Ovary (tissue), 7 donors: ENCODE measurements at regions not wholly inside any gene's neighbourhood (a gene's known extent, or its start where the extent isn't known, plus 50 kb on each side); places are given as distances from the start of the nearest gene placed in this dataset.
"Not testable (repeated sequence)": the region's sequence is repeated elsewhere in the genome, so short reads cannot be mapped to it uniquely, and the experiment has no call there.

Source experiments
- DNase-seq, 5 donors: peaks; one replicate each; pipeline ENCODE4 v3.0.0-alpha.2; 2019 to 2020
- H3K27ac ChIP-seq, 2 donors: fragments of 200-600 bp; one replicate each; pipeline versions ENCODE4 v1.5.1 to v1.8.0; 2019 to 2022
- H3K27me3 ChIP-seq: fragments of 200-600 bp; one replicate; pipeline ENCODE4 v1.8.0; 2022
- H3K36me3 ChIP-seq: fragments of 200-600 bp; sonication (generic); one replicate; pipeline ENCODE4 v1.5.1; 2019
- H3K4me1 ChIP-seq: one replicate; pipeline ENCODE4 v1.8.1; 2013; ENCODE audit warnings: mild to moderate bottlenecking, moderate library complexity; ENCODE audit not compliant: insufficient read depth
- H3K4me3 ChIP-seq: fragments of 200-600 bp; sonication (generic); one replicate; pipeline ENCODE4 v1.5.1; 2017
- H3K9me3 ChIP-seq, 2 donors: fragments of 200-600 bp in 1 of 2; sonication (generic) in 1 of 2; one replicate each; pipeline versions ENCODE4 v1.5.1 to v1.8.1; 2013 to 2019; ENCODE audit warnings: mild to moderate bottlenecking in 1 of 2, moderate library complexity in 1 of 2
- EP300 ChIP-seq: sonication (generic); formaldehyde crosslinking; IDR thresholded peaks from one replicate; pipeline ENCODE4 v1.6.1; 2017; ENCODE audit warnings: antibody characterized with exemption
- POLR2A ChIP-seq: fragments of 450-650 bp; IDR thresholded peaks from one replicate; pipeline ENCODE4 v1.6.1; 2017; ENCODE audit warnings: antibody characterized with exemption, mild to moderate bottlenecking, moderate library complexity
- WGBS, 3 donors: extraction: QIAGEN DNeasy Blood & Tissue Kit in 1 of 3; methylation state at CpG; one replicate each; pipeline versions ENCODE4 v1.1.5 to v1.1.7; 2013 to 2017; 5-methylcytosine and 5-hydroxymethylcytosine counted together
- intact Hi-C, 4 donors: fragments of 100-400 bp; cut with DNase I; formaldehyde crosslinking; loops; one replicate each; pipeline versions ENCODE4 v1.11.0 to v1.15.1; 2022 to 2023
- TF ChIP-seq, protein P1 (sequence below), 3 donors: fragments of 450-650 bp in 2 of 3; fragments of 200-600 bp in 1 of 3; IDR thresholded peaks; one replicate each; pipeline versions ENCODE4 v1.5.1 to v1.8.0; 2016 to 2022; ENCODE audit warnings: antibody characterized with exemption in 3 of 3, mild to moderate bottlenecking in 1 of 3
- donor health status: DM: no; HTN: no; CAD: no; lungs with moderate emphysema.
- donor health status: DM: no; HTN: no; CAD: no.
- donor health status: Bipolar disorder and iron deficiency.
- donor health status: DM: no; HTN: no; CAD: no.
- donor health status: DM: yes; HTN: yes; CAD: no.

DNA sequence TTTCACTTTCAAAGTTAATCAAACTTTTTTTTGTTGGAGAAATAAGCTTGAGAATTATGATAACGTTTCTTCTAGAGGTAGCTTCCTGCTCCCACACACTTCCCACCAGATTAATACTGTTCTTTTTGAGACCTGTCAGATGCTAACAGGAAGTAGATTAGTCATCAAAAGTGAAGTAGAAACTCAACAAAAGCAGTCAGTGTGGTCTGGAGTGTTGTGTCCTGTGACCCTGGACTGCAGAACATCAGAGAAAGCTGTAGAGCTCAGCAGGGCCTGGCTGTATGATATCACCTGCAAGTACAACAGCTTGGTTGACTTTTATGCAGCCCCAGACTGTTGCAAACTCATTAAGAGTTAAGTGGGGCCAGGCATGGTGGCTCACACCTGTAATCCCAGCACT is 495.7 kb upstream of the CYLC2 start:
- 6 to 31% (median 18%) methylated on average over 1 of the region's 1 CpG for WGBS, 3 donors
- Histone ChIP-seq H3K4me1 (no peaks in the 10 kb centered on the region), H3K27me3 (no peaks in the 10 kb centered on the region), H3K36me3 (no peaks in the 10 kb centered on the region), H3K4me3 (no peak overlapping the region), H3K27ac (no peak overlapping the region), H3K9me3 (peaks cover 0 to 4% of the 10 kb centered on the region in 2 donors)
- intact Hi-C loops: no loop called here
- TF ChIP-seq, protein P1, sequence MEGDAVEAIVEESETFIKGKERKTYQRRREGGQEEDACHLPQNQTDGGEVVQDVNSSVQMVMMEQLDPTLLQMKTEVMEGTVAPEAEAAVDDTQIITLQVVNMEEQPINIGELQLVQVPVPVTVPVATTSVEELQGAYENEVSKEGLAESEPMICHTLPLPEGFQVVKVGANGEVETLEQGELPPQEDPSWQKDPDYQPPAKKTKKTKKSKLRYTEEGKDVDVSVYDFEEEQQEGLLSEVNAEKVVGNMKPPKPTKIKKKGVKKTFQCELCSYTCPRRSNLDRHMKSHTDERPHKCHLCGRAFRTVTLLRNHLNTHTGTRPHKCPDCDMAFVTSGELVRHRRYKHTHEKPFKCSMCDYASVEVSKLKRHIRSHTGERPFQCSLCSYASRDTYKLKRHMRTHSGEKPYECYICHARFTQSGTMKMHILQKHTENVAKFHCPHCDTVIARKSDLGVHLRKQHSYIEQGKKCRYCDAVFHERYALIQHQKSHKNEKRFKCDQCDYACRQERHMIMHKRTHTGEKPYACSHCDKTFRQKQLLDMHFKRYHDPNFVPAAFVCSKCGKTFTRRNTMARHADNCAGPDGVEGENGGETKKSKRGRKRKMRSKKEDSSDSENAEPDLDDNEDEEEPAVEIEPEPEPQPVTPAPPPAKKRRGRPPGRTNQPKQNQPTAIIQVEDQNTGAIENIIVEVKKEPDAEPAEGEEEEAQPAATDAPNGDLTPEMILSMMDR (IDR thresholded peaks at IDR 0.05): no peak
- TF ChIP-seq POLR2A: no peak
- TF ChIP-seq EP300: no peak
- no peak for DNase-seq

DNA sequence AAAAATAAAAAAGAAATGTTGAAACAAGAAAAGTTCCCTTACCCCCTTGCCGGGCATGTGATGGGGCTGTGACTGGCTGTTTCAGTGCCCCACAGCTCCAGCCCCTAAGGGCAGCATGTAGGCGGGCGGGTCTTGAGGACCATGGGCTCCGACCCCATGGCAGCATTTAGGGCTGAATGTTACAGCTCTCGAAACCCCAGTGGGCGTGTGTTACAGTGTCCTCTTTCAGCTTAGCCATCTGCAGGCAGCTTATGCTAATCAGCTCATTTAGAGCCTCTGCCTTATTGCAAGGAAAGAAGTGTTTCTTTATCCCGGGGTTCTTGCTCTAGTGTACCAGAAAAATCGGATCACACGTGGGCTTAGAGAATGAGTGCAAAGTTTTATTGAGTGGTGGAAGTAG is 497.4 kb upstream of the CYLC2 start:
- Histone ChIP-seq H3K9me3 (peaks cover 0 to 4% of the 10 kb centered on the region in 2 donors), H3K36me3 (no peaks in the 10 kb centered on the region), H3K4me3 (no peak overlapping the region), H3K27ac (no peak overlapping the region), H3K4me1 (no peaks in the 10 kb centered on the region), H3K27me3 (no peaks in the 10 kb centered on the region)
- 84 to 90% (median 86%) methylated on average over 9 of the region's 9 CpGs for WGBS, 3 donors
- no peak for TF ChIP-seq POLR2A
- no peak for TF ChIP-seq EP300
- TF ChIP-seq, protein P1 (IDR thresholded peaks at IDR 0.05): no peak
- intact Hi-C loops: no loop called here
- no peak for DNase-seq

DNA sequence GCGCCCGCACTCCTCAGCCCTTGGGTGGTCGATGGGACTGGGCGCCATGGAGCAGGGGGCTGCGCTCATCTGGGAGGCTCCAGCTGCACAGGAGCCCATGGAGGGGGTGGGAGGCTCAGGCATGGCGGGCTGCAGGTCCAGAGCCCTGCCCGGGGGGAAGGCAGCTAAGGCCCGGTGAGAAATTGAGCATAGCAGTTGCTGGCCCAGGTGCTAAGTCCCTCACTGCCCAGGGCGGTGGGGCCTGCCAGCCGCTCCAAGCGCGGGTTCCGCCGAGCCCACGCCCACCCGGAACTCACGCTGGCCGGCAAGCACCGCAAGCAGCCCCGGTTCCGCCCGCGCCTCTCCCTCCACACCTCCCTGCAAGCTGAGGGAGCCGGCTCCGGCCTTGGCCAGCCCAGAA is 508.2 kb upstream of the CYLC2 start:
- intact Hi-C loops, DNase-seq, H3K27me3 ChIP-seq, H3K27ac ChIP-seq, H3K4me3 ChIP-seq, H3K9me3 ChIP-seq, H3K4me1 ChIP-seq, H3K36me3 ChIP-seq: not testable (repeated sequence)
- 94 to 96% (median 95%) methylated on average over 25 of the region's 25 CpGs for WGBS, 3 donors

DNA sequence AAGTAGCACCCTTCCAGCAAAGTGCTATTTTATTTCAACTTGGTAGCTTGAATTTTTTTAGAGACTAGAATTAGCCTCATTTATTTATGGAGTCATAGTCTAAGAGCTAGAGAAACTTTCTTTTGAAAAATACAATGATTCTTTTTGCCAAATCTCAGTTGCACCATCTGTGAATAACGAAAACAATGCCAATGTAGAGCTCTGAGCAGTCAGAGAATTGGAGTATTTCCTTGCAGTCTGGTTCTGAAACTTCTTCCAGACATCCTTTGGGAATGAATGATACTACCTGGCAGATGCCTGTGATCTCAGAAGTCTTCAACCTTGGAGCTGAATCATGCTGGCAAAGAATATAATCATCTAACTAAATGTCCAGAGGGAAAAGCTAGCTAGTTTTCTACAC is 511.5 kb upstream of the CYLC2 start:
- no peaks in the 10 kb centered on the region for H3K9me3 ChIP-seq
- no peaks in the 10 kb centered on the region for H3K27me3 ChIP-seq
- DNase-seq: no peak
- H3K4me1 ChIP-seq: no peaks in the 10 kb centered on the region
- TF ChIP-seq EP300 (no peak), POLR2A (no peak)
- TF ChIP-seq, protein P1 (IDR thresholded peaks at IDR 0.05): no peak
- no peak overlapping the region for H3K27ac ChIP-seq
- H3K36me3 ChIP-seq: no peaks in the 10 kb centered on the region
- WGBS, 3 donors: 32 to 45% (median 34%) methylated on average over 1 of the region's 1 CpG
- intact Hi-C loops: no loop called here
- H3K4me3 ChIP-seq: no peak overlapping the region

DNA sequence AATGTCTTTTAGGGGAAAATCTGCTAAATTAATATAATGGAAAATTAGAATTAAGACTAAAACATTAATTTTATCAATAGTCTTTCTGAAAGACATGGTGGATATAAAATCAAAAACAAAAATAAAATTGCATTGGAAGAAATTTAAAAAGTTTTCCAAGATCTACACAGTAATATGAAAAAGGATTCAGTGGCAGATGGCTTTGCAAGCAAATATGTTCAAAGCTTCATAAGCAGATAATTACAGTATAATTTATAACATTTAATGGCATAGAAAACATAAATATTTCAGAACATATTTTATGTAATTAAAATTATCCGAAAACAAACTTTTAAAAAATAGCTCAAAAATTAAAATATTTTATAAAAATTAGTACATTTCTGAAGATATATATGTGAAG is 512.4 kb upstream of the CYLC2 start:
- Histone ChIP-seq H3K27me3 (no peaks in the 10 kb centered on the region), H3K4me1 (no peaks in the 10 kb centered on the region), H3K9me3 (no peaks in the 10 kb centered on the region), H3K4me3 (no peak overlapping the region), H3K36me3 (no peaks in the 10 kb centered on the region), H3K27ac (no peak overlapping the region)
- DNase-seq: no peak
- intact Hi-C loops: no loop called here
- TF ChIP-seq, protein P1 (IDR thresholded peaks at IDR 0.05): no peak
- TF ChIP-seq POLR2A (no peak), EP300 (no peak)
- WGBS, 3 donors: 78 to 81% (median 80%) methylated on average over 1 of the region's 1 CpG
